ENCODE measurements at regions not wholly inside any gene's neighbourhood (a gene's known extent, or its start where the extent isn't known, plus 50 kb on each side); places are given as distances from the start of the nearest gene placed in this dataset.

DNA sequence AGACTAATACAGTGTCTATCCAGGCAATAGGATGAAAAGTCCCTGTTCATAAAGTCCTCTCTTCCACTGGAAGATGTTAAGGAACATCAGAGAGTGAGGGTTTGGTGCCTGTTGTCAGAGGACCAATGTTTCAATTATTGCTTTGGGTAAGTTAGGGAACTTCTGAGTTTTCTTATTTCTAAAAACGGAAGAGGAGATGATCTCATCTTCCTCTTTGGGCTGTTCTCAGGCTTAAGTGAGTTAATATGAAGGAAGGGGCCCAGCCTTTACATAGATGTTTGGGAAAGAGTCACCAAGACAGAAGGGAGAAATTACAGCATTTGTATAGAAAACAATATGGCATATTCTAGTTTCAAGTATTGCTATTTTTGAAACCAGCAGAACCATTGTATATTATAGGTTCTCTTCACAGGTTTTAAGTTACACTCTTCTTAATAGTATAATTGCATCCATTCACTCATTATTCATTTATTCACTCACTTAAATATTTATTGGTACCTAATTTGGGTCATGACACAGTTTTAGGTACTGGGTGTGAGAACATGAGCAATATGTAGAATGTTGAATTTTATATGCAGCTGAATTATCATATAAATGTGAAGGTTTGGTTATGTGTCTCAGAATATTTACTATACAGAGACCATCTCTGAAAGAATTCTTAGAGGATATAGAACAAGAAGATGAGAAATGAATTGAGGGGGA lies 68.5 kb upstream of the LRIG3 start:
- no peak for DNase-seq
- peaks cover 14% of the 10 kb centered on the region for H3K9me3 ChIP-seq (replicated peaks)
- no peaks in the 10 kb centered on the region for H3K36me3 ChIP-seq
- no peaks in the 10 kb centered on the region for H3K4me1 ChIP-seq
- H3K4me3 ChIP-seq: no peak overlapping the region
- no peak overlapping the region for H3K27ac ChIP-seq (replicated peaks)
- intact Hi-C loops (cut with micrococcal nuclease): no loop called here
- TF ChIP-seq, protein P1, sequence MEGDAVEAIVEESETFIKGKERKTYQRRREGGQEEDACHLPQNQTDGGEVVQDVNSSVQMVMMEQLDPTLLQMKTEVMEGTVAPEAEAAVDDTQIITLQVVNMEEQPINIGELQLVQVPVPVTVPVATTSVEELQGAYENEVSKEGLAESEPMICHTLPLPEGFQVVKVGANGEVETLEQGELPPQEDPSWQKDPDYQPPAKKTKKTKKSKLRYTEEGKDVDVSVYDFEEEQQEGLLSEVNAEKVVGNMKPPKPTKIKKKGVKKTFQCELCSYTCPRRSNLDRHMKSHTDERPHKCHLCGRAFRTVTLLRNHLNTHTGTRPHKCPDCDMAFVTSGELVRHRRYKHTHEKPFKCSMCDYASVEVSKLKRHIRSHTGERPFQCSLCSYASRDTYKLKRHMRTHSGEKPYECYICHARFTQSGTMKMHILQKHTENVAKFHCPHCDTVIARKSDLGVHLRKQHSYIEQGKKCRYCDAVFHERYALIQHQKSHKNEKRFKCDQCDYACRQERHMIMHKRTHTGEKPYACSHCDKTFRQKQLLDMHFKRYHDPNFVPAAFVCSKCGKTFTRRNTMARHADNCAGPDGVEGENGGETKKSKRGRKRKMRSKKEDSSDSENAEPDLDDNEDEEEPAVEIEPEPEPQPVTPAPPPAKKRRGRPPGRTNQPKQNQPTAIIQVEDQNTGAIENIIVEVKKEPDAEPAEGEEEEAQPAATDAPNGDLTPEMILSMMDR (IDR thresholded peaks at IDR 0.05; ENCODE audit: borderline replicate concordance): no peak
- H3K27me3 ChIP-seq (ENCODE audit: low read depth): no peaks in the 10 kb centered on the region

DNA sequence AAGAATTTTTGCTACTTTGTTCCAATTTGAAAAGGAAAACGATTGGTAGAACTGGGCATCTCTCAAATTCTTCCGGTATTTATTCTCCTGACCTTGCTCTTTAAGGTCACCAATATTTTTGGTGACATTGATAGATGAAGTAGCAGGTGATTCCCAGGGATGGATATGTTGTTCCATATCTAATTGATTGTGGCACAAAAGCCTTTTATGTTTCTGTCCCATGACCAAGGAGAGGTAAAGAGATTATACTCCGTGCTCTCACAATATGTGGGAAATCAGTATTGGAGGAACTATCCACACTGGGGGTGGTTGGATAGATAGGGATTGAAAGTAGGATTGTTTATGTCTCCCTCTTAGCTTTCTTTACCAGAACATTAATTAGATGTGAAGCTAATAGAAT lies 61.7 kb upstream of the LRIG3 start:
- Histone ChIP-seq H3K4me1 (no peaks in the 10 kb centered on the region), H3K27ac (replicated peaks) (no peak overlapping the region), H3K9me3 (replicated peaks) (no peaks in the 10 kb centered on the region), H3K36me3 (no peaks in the 10 kb centered on the region), H3K4me3 (no peak overlapping the region), H3K27me3 (ENCODE audit: low read depth) (no peaks in the 10 kb centered on the region)
- intact Hi-C loops (cut with micrococcal nuclease): no loop called here
- DNase-seq: no peak
- TF ChIP-seq, protein P1 (IDR thresholded peaks at IDR 0.05; ENCODE audit: borderline replicate concordance): no peak

DNA sequence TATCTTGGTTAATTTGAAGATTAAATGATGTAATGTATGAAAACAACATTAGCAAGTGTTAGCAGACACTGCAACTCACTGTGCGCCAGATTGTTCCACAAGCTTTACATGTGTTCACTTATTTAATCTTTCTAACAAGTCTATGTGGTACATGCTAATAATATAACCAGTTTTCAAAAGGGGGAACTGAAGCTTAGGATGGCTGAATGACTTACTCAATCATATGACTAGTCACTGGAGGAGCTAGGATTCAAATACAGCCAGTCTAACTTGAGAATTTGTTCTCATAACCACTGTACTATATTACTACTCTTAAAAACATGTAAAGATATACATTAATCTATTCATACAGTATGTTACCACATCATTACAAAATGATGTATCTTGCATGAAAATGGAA lies 60.5 kb upstream of the LRIG3 start:
- TF ChIP-seq, protein P1 (IDR thresholded peaks at IDR 0.05; ENCODE audit: borderline replicate concordance): no peak
- no peak overlapping the region for H3K27ac ChIP-seq (replicated peaks)
- DNase-seq: no peak
- H3K4me1 ChIP-seq: no peaks in the 10 kb centered on the region
- no peaks in the 10 kb centered on the region for H3K9me3 ChIP-seq (replicated peaks)
- H3K27me3 ChIP-seq (ENCODE audit: low read depth): no peaks in the 10 kb centered on the region
- intact Hi-C loops (cut with micrococcal nuclease): no loop called here
- no peak overlapping the region for H3K4me3 ChIP-seq
- no peaks in the 10 kb centered on the region for H3K36me3 ChIP-seq

DNA sequence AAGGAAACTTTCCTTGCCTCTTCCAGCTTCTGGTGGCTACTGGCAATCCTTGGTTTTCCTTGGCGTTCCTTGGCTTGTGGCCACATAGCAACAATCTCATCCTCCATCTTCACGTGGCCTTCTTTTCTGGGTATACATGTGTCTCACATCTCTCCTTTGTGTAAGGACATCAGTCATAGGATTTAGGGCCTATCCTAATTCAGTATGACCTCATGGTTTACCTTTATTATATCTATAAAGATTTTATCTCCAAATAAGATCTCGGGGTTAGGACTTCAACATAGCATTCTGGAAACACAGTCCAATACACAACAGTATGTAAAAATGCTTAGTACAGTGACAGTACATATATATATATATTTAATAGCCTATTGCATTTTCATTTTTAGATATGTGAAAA lies 58.4 kb upstream of the LRIG3 start:
- intact Hi-C loops (cut with micrococcal nuclease): no loop called here
- Histone ChIP-seq H3K4me1 (no peaks in the 10 kb centered on the region), H3K27ac (replicated peaks) (no peak overlapping the region), H3K36me3 (no peaks in the 10 kb centered on the region), H3K9me3 (replicated peaks) (no peaks in the 10 kb centered on the region), H3K27me3 (ENCODE audit: low read depth) (no peaks in the 10 kb centered on the region), H3K4me3 (no peak overlapping the region)
- no peak for DNase-seq
- TF ChIP-seq, protein P1 (IDR thresholded peaks at IDR 0.05; ENCODE audit: borderline replicate concordance): no peak

DNA sequence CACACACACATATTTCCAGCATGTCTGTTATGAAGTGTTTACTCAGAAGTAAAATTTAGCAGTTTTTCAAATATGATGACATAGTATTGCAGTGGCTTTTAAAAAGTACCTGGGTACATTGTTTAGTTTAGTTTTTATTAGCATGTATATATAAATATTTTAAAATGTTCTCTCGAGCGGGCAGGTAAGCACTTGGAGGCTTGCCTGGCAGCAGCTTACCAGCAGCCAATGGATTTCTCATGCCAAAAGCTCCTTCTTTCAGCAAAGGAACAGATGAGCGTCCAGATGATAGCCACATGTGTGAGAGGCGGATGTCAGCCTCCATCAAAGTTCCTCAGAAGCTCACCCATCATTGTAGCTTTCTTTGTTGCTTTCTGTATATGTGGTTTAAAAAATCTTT lies 57.2 kb upstream of the LRIG3 start:
- intact Hi-C loops (cut with micrococcal nuclease): no loop called here
- Histone ChIP-seq H3K27me3 (ENCODE audit: low read depth) (no peaks in the 10 kb centered on the region), H3K27ac (replicated peaks) (no peak overlapping the region), H3K4me1 (no peaks in the 10 kb centered on the region), H3K36me3 (no peaks in the 10 kb centered on the region), H3K9me3 (replicated peaks) (no peaks in the 10 kb centered on the region), H3K4me3 (no peak overlapping the region)
- TF ChIP-seq, protein P1 (IDR thresholded peaks at IDR 0.05; ENCODE audit: borderline replicate concordance): no peak
- no peak for DNase-seq
